H1 (cell line): ENCODE measurements at regions not wholly inside any gene's neighbourhood (a gene's known extent, or its start where the extent isn't known, plus 50 kb on each side); places are given as distances from the start of the nearest gene placed in this dataset.

Experiments used
- CTCF ChIA-PET: fragments of 300-600 bp; sonication (Branson Sonifier 250); formaldehyde crosslinking; loops from one replicate; lab custom pipeline; 2021; ENCODE audit not compliant: partially characterized antibody; lab: Charles Lee
- POLR2A ChIA-PET: fragments of 300-600 bp; sonication (Branson Sonifier 250); formaldehyde crosslinking; loops from one replicate; lab custom pipeline; 2021; ENCODE audit warnings: inconsistent platforms; ENCODE audit not compliant: partially characterized antibody; lab: Charles Lee
- DNase-seq, 2 experiments: peaks; one replicate each; pipeline versions ENCODE4 v3.0.0 to v3.0.0-alpha.2; 2010 to 2022; ENCODE audit warnings: low spot score in 2 of 2, low read depth in 1 of 2, mixed read lengths in 1 of 2
- FAIRE-seq: peaks from 2 replicates; lab custom pipeline; 2011; peaks lifted over from hg19 to GRCh38; lab: Jason Lieb, UNC
- H2AFZ ChIP-seq: 2 replicates; pipeline ENCODE4 v1.8.1; 2012; ENCODE audit warnings: low read length, inconsistent platforms
- H2AK5ac ChIP-seq: 2 replicates; pipeline ENCODE4 v1.6.1; 2013; ENCODE audit warnings: low read depth, low read length
- H2BK120ac ChIP-seq: replicated peaks from 2 replicates; pipeline ENCODE3; 2013; ENCODE audit warnings: low read depth, low read length, inconsistent platforms
- H2BK12ac ChIP-seq: 2 replicates; pipeline ENCODE4 v1.6.1; 2013; ENCODE audit warnings: low read depth, low read length
- H2BK15ac ChIP-seq: 2 replicates; pipeline ENCODE4 v1.6.1; 2013; ENCODE audit warnings: low read length
- H2BK20ac ChIP-seq: 2 replicates; pipeline ENCODE4 v1.6.1; 2013; ENCODE audit warnings: low read length
- H2BK5ac ChIP-seq: 2 replicates; pipeline ENCODE4 v1.6.1; 2013; ENCODE audit warnings: low read depth, low read length
- H3K14ac ChIP-seq: 2 replicates; pipeline ENCODE4 v1.6.1; 2013; ENCODE audit warnings: inconsistent platforms; ENCODE audit not compliant: insufficient read length
- H3K18ac ChIP-seq: 2 replicates; pipeline ENCODE4 v1.6.1; 2013; ENCODE audit warnings: low read length; ENCODE audit errors: extremely low read depth
- H3K23ac ChIP-seq: 2 replicates; pipeline ENCODE4 v1.6.1; 2013; ENCODE audit warnings: inconsistent platforms; ENCODE audit not compliant: insufficient read length
- H3K23me2 ChIP-seq: 2 replicates; pipeline ENCODE4 v1.6.1; 2013; ENCODE audit warnings: low read depth, low read length
- H3K27ac ChIP-seq: 2 replicates; pipeline ENCODE4 v1.6.1; 2011; ENCODE audit warnings: low read depth, low read length, inconsistent platforms
- H3K27me3 ChIP-seq, 4 experiments: replicated peaks in 1 of 4; 1 replicate in 1 of 4; 2 replicates in 3 of 4; pipeline versions ENCODE4 v1.6.1 to v1.8.1; 2011 to 2013; ENCODE audit warnings: low read length in 3 of 4, mild to moderate bottlenecking in 3 of 4, inconsistent platforms in 2 of 4, mixed read lengths in 2 of 4, moderate library complexity in 1 of 4; ENCODE audit not compliant: control insufficient read depth in 3 of 4, insufficient read depth in 3 of 4; ENCODE audit errors: extremely low read depth in 1 of 4
- H3K36me3 ChIP-seq, 4 experiments: 2 replicates each; pipeline versions ENCODE4 v1.6.1 to v1.8.1; 2011 to 2013; ENCODE audit warnings: mild to moderate bottlenecking in 4 of 4, low read length in 3 of 4, moderate library complexity in 2 of 4, control low read depth in 1 of 4, inconsistent platforms in 1 of 4; ENCODE audit not compliant: insufficient read depth in 4 of 4, control insufficient read depth in 2 of 4
- H3K4ac ChIP-seq: replicated peaks from 2 replicates; pipeline ENCODE3; 2013; ENCODE audit warnings: low read length, low read depth, mixed read lengths, inconsistent platforms; ENCODE audit not compliant: insufficient read length
- H3K4me1 ChIP-seq, 4 experiments: replicated peaks in 1 of 4; 1 replicate in 1 of 4; 2 replicates in 3 of 4; pipeline versions ENCODE4 v1.6.1 to v1.8.1; 2011 to 2013; ENCODE audit warnings: low read length in 3 of 4, inconsistent platforms in 2 of 4, mixed read lengths in 1 of 4; ENCODE audit not compliant: insufficient read depth in 4 of 4, control insufficient read depth in 3 of 4
- H3K4me2 ChIP-seq, 2 experiments: 2 replicates each; pipeline versions ENCODE4 v1.6.1 to v1.8.1; 2011 to 2013; ENCODE audit warnings: low read depth in 2 of 2, low read length in 2 of 2, control low read depth in 1 of 2, inconsistent platforms in 1 of 2, mild to moderate bottlenecking in 1 of 2; ENCODE audit not compliant: insufficient read depth in 1 of 2
- H3K4me3 ChIP-seq, 4 experiments: fragments of 200-600, 300-600 bp in 1 of 4; sonication (generic), shearing (Covaris generic), sonication (Bioruptor Twin) in 1 of 4; 2 replicates each; pipeline versions ENCODE4 v1.5.1 to v1.8.1; 2011 to 2016; ENCODE audit warnings: low read length in 4 of 4, low read depth in 3 of 4, control low read depth in 2 of 4, inconsistent platforms in 2 of 4, mild to moderate bottlenecking in 2 of 4, mixed read lengths in 1 of 4, moderate library complexity in 1 of 4; ENCODE audit not compliant: insufficient read depth in 2 of 4; ENCODE audit errors: extremely low read depth in 1 of 4
- H3K56ac ChIP-seq: replicated peaks from 2 replicates; pipeline ENCODE3; 2013; ENCODE audit warnings: low read depth, mild to moderate bottlenecking, mixed read lengths, low read length, inconsistent platforms; ENCODE audit not compliant: insufficient read length
- H3K79me1 ChIP-seq: 2 replicates; pipeline ENCODE4 v1.6.1; 2013; ENCODE audit warnings: low read depth, low read length, control low read depth
- H3K79me2 ChIP-seq, 2 experiments: 2 replicates each; pipeline versions ENCODE4 v1.6.1 to v1.8.1; 2012 to 2013; ENCODE audit warnings: low read length in 2 of 2, mild to moderate bottlenecking in 2 of 2, inconsistent platforms in 1 of 2; ENCODE audit not compliant: insufficient read depth in 2 of 2, control insufficient read depth in 1 of 2
- H3K9ac ChIP-seq, 4 experiments: replicated peaks in 1 of 4; 1 replicate in 1 of 4; 2 replicates in 3 of 4; pipeline versions ENCODE4 v1.6.1 to v1.8.1; 2011 to 2013; ENCODE audit warnings: low read depth in 3 of 4, low read length in 3 of 4, control low read depth in 2 of 4, mild to moderate bottlenecking in 2 of 4, moderate library complexity in 2 of 4, inconsistent platforms in 1 of 4; ENCODE audit errors: extremely low read depth in 1 of 4
- H3K9me3 ChIP-seq, 2 experiments: 2 replicates each; pipeline versions ENCODE4 v1.6.1 to v1.8.1; 2012 to 2013; ENCODE audit warnings: mild to moderate bottlenecking in 2 of 2, moderate library complexity in 2 of 2, control low read depth in 1 of 2, inconsistent platforms in 1 of 2, low read depth in 1 of 2, low read length in 1 of 2, mixed read lengths in 1 of 2; ENCODE audit not compliant: insufficient read depth in 2 of 2
- H4K20me1 ChIP-seq, 2 experiments: replicated peaks in 1 of 2; 2 replicates each; pipeline versions ENCODE3 to v1.8.1; 2011 to 2013; ENCODE audit warnings: inconsistent platforms in 2 of 2, low read length in 2 of 2, mild to moderate bottlenecking in 1 of 2; ENCODE audit not compliant: insufficient read depth in 2 of 2, control insufficient read depth in 1 of 2
- H4K5ac ChIP-seq: 2 replicates; pipeline ENCODE4 v1.6.1; 2013; ENCODE audit warnings: low read length, low read depth, mixed read lengths, inconsistent platforms; ENCODE audit not compliant: insufficient read length
- H4K8ac ChIP-seq: 2 replicates; pipeline ENCODE4 v1.8.0; 2013; ENCODE audit warnings: mild to moderate bottlenecking, moderate library complexity, low read length, inconsistent platforms; ENCODE audit not compliant: insufficient read depth; ENCODE audit errors: extremely low read depth
- H4K91ac ChIP-seq: replicated peaks from 2 replicates; pipeline ENCODE3; 2013; ENCODE audit warnings: low read length, mixed read lengths, inconsistent platforms; ENCODE audit not compliant: insufficient read length
- EP300 ChIP-seq, 2 experiments: IDR thresholded peaks; 1 replicate in 1 of 2; 2 replicates in 1 of 2; pipeline ENCODE4 v1.6.1; 2011 to 2012; ENCODE audit warnings: low read depth in 2 of 2, low read length in 2 of 2, mild to moderate bottlenecking in 2 of 2, borderline replicate concordance in 1 of 2, inconsistent platforms in 1 of 2, moderate library complexity in 1 of 2
- FOSL1 ChIP-seq: IDR thresholded peaks from 2 replicates; pipeline ENCODE4 v1.6.1; 2011; ENCODE audit warnings: mild to moderate bottlenecking, low read depth, low read length, moderate library complexity; ENCODE audit not compliant: insufficient read depth
- WGBS, 2 experiments: shearing (Covaris generic) in 1 of 2; methylation state at CpG; one replicate each; pipeline versions ENCODE4 v1.1.6 to v1.1.7; 2013 to 2015; ENCODE audit warnings: low lambda C conversion rate in 2 of 2, mixed read lengths in 2 of 2, inconsistent platforms in 1 of 2, low coverage in 1 of 2, missing lambda C conversion rate in 1 of 2; ENCODE audit not compliant: insufficient replicate concordance in 2 of 2, insufficient coverage in 1 of 2, insufficient read length in 1 of 2; ENCODE audit errors: extremely low coverage in 1 of 2, missing lambda C conversion rate in 1 of 2; 5-methylcytosine and 5-hydroxymethylcytosine counted together

- DNase-seq (no peak), FAIRE-seq (no peak)
- no peak overlapping the region for H3K23ac ChIP-seq
- H4K8ac ChIP-seq, result no peak overlapping the region
- no peak overlapping the region for H3K18ac ChIP-seq
- H2AK5ac ChIP-seq, result no peak overlapping the region
- no peaks in the 10 kb centered on the region for H3K27me3 ChIP-seq
- no peak overlapping the region for H2BK5ac ChIP-seq
- no peak overlapping the region for H2AFZ ChIP-seq
- no peak overlapping the region for H4K91ac ChIP-seq
- H3K4me3 ChIP-seq, result no peak overlapping the region
- ChIA-PET CTCF (no interaction called here), POLR2A (no interaction called here)
- no peak overlapping the region for H2BK15ac ChIP-seq
- H3K27ac ChIP-seq, result no peak overlapping the region
- H3K56ac ChIP-seq, result no peak overlapping the region
- no peaks in the 10 kb centered on the region for H3K9me3 ChIP-seq
- H4K20me1 ChIP-seq, result no peaks in the 10 kb centered on the region
- H3K79me2 ChIP-seq, result no peaks in the 10 kb centered on the region
- no peaks in the 10 kb centered on the region for H3K79me1 ChIP-seq
- no peak overlapping the region for H4K5ac ChIP-seq
- no peak overlapping the region for H3K9ac ChIP-seq
- H2BK20ac ChIP-seq, result no peak overlapping the region
- no peaks in the 10 kb centered on the region for H3K4me1 ChIP-seq
- H2BK120ac ChIP-seq, result no peak overlapping the region
- TF ChIP-seq FOSL1 (no peak), EP300 (IDR thresholded peaks at IDR 0.05; ENCODE audit: borderline replicate concordance in 1 of 2, low read depth in 2 of 2, low read length in 2 of 2) (no peak)
- H2BK12ac ChIP-seq, result no peak overlapping the region
- H3K36me3 ChIP-seq, result no peaks in the 10 kb centered on the region
- H3K23me2 ChIP-seq, result no peaks in the 10 kb centered on the region
- no peak overlapping the region for H3K14ac ChIP-seq
- no peak overlapping the region for H3K4ac ChIP-seq
- H3K4me2 ChIP-seq, result no peak overlapping the region
- WGBS, 2 experiments, result 90% methylated on average over 7 of the region's 7 CpGs; no CpG with 5 or more reads in 1 of the 2 experiments
Measured at GRCh38 chr13:37486171-37486681, 112.3 kb downstream of the POSTN start.
